ENCODE measurements at regions not wholly inside any gene's neighbourhood (a gene's known extent, or its start where the extent isn't known, plus 50 kb on each side); places are given as distances from the start of the nearest gene placed in this dataset.
A peak's percentile ranks its signal among the peaks of the same experiment; 100 is the strongest.
"Not testable (repeated sequence)": the region's sequence is repeated elsewhere in the genome, so short reads cannot be mapped to it uniquely, and the experiment has no call there.

- intact Hi-C loops (cut with DNase I; ENCODE audit: low total_unique reads) = no loop called here
- H3K27me3 ChIP-seq (replicated peaks in 1 of 7) = no peaks in the 10 kb centered on the region
- H3K4me3 ChIP-seq = no peak overlapping the region
- H3K27ac ChIP-seq = no peak overlapping the region
- 61 to 95% (median 92%) methylated on average over 3 of the region's 3 CpGs for WGBS, 5 donors
- no peak for TF ChIP-seq POLR2A (IDR thresholded peaks at IDR 0.05)
- no peak for DNase-seq
- H3K4me1 ChIP-seq = no peaks in the 10 kb centered on the region
- H3K36me3 ChIP-seq = no peaks in the 10 kb centered on the region
- H3K9me3 ChIP-seq = peaks cover 0 to 13% (median 6%) of the 10 kb centered on the region in 8 donors
These were observed 88.8 kb upstream of the RUFY1 start for GRCh38 chr5:179461576-179461975.

- H3K27me3 ChIP-seq (replicated peaks in 1 of 7) = no peaks in the 10 kb centered on the region
- intact Hi-C loops (cut with DNase I; ENCODE audit: low total_unique reads) = no loop called here
- WGBS, 5 donors = 76 to 86% (median 79%) methylated on average over 6 to 10 of the region's 10 CpGs
- no peak for TF ChIP-seq POLR2AphosphoS5 (IDR thresholded peaks at IDR 0.05)
- TF ChIP-seq CTCF (IDR thresholded peaks at IDR 0.05 in 8 of 11, conservative IDR thresholded peaks at IDR 0.05 in 3 of 11) = no peak
- no peak for TF ChIP-seq POLR2A (IDR thresholded peaks at IDR 0.05)
- peaks cover 0 to 23% (median 6%) of the 10 kb centered on the region in 8 donors for H3K9me3 ChIP-seq
- no peaks in the 10 kb centered on the region for H3K36me3 ChIP-seq
- no peak overlapping the region for H3K27ac ChIP-seq
- H3K4me1 ChIP-seq = no peaks in the 10 kb centered on the region
- DNase-seq = no peak
- H3K4me3 ChIP-seq = no peak overlapping the region
These were observed 90.6 kb upstream of the RUFY1 start for GRCh38 chr5:179459771-179460170.

GRCh38 chr5:179457612-179458011, 92.7 kb upstream of the RUFY1 start:
- 55 to 89% (median 78%) methylated on average over 7 to 8 of the region's 8 CpGs for WGBS, 5 donors
- no peak overlapping the region for H3K27ac ChIP-seq
- intact Hi-C loops (cut with DNase I; ENCODE audit: low total_unique reads) = no loop called here
- no peak for DNase-seq
- H3K36me3 ChIP-seq = no peaks in the 10 kb centered on the region
- H3K4me1 ChIP-seq = no peaks in the 10 kb centered on the region
- peaks cover 0 to 15% (median 5%) of the 10 kb centered on the region in 8 donors for H3K9me3 ChIP-seq
- TF ChIP-seq POLR2A (IDR thresholded peaks at IDR 0.05) (no peak), CTCF (IDR thresholded peaks at IDR 0.05 in 8 of 11, conservative IDR thresholded peaks at IDR 0.05 in 3 of 11) (no peak), POLR2AphosphoS5 (IDR thresholded peaks at IDR 0.05) (no peak)
- no peak overlapping the region for H3K4me3 ChIP-seq
- H3K27me3 ChIP-seq (replicated peaks in 1 of 7) = no peaks in the 10 kb centered on the region

GRCh38 chr5:179456075-179456474, 94.3 kb upstream of the RUFY1 start:
- WGBS, 5 donors = 83 to 91% (median 85%) methylated on average over 9 to 12 of the region's 15 CpGs

GRCh38 chr5:179455320-179455719, 95.0 kb upstream of the RUFY1 start:
- Histone ChIP-seq H3K4me1 (no peaks in the 10 kb centered on the region), H3K27ac (no peak overlapping the region), H3K27me3 (replicated peaks in 1 of 7) (no peaks in the 10 kb centered on the region), H3K9me3 (peaks cover 0 to 21% (median 5%) of the 10 kb centered on the region in 8 donors), H3K36me3 (no peaks in the 10 kb centered on the region), H3K4me3 (no peak overlapping the region)
- intact Hi-C loops (cut with DNase I; ENCODE audit: low total_unique reads) = no loop called here
- no peak for TF ChIP-seq CTCF (IDR thresholded peaks at IDR 0.05 in 8 of 11, conservative IDR thresholded peaks at IDR 0.05 in 3 of 11)
- no peak for TF ChIP-seq POLR2AphosphoS5 (IDR thresholded peaks at IDR 0.05)
- DNase-seq = peak; percentile 31
- WGBS, 5 donors = 84 to 88% (median 88%) methylated on average over 14 to 15 of the region's 15 CpGs

More at GRCh38 chr5:179456075-179456474, 94.3 kb upstream of the RUFY1 start:
- H3K9me3 ChIP-seq = peaks cover 0 to 15% (median 5%) of the 10 kb centered on the region in 8 donors
- H3K4me1 ChIP-seq; H3K27me3 ChIP-seq (replicated peaks in 1 of 7); intact Hi-C loops (cut with DNase I; ENCODE audit: low total_unique reads); H3K36me3 ChIP-seq; H3K27ac ChIP-seq; H3K4me3 ChIP-seq: not testable (repeated sequence)
- DNase-seq = peak; percentile 47

All from spleen (tissue), 11 donors.